ENCODE measurements at regions not wholly inside any gene's neighbourhood (a gene's known extent, or its start where the extent isn't known, plus 50 kb on each side); places are given as distances from the start of the nearest gene placed in this dataset.

GRCh38 chr12:107501681-107502080 is 183.9 kb upstream of the PWP1 start:
- no peak for DNase-seq
- no peak overlapping the region for H3K27ac ChIP-seq
- WGBS, 4 donors = 83 to 99% (median 90%) methylated on average over 4 of the region's 4 CpGs
- no peak for TF ChIP-seq CTCF (IDR thresholded peaks at IDR 0.05)
- no peak for TF ChIP-seq POLR2A (IDR thresholded peaks at IDR 0.05)
- no peak overlapping the region for H3K4me3 ChIP-seq
- H3K36me3 ChIP-seq (replicated peaks in 1 of 2) = no peaks in the 10 kb centered on the region
- H3K9me3 ChIP-seq (replicated peaks in 1 of 3) = no peaks in the 10 kb centered on the region
- no peaks in the 10 kb centered on the region for H3K27me3 ChIP-seq
- no peaks in the 10 kb centered on the region for H3K4me1 ChIP-seq (replicated peaks in 1 of 2)
- intact Hi-C loops (cut with DNase I) = no loop called here

GRCh38 chr12:107503129-107503855 is 182.3 kb upstream of the PWP1 start:
- Histone ChIP-seq H3K4me3 (no peak overlapping the region), H3K9me3 (replicated peaks in 1 of 3) (no peaks in the 10 kb centered on the region), H3K36me3 (replicated peaks in 1 of 2) (no peaks in the 10 kb centered on the region), H3K27ac (no peak overlapping the region), H3K4me1 (replicated peaks in 1 of 2) (no peaks in the 10 kb centered on the region), H3K27me3 (no peaks in the 10 kb centered on the region)
- 87 to 97% (median 89%) methylated on average over 6 to 9 of the region's 9 CpGs for WGBS, 4 donors
- intact Hi-C loops (cut with DNase I) = no loop called here
- DNase-seq = peak in 2 of 7 donors; percentile 12 to 26
- TF ChIP-seq POLR2A (IDR thresholded peaks at IDR 0.05) (no peak), CTCF (IDR thresholded peaks at IDR 0.05) (no peak)

GRCh38 chr12:107503887-107504885 is 181.4 kb upstream of the PWP1 start:
- Histone ChIP-seq H3K9me3 (replicated peaks in 1 of 3) (no peaks in the 10 kb centered on the region), H3K4me1 (replicated peaks in 1 of 2) (no peaks in the 10 kb centered on the region), H3K36me3 (replicated peaks in 1 of 2) (no peaks in the 10 kb centered on the region), H3K4me3 (no peak overlapping the region), H3K27ac (no peak overlapping the region), H3K27me3 (no peaks in the 10 kb centered on the region)
- TF ChIP-seq CTCF (IDR thresholded peaks at IDR 0.05) = no peak
- no peak for TF ChIP-seq POLR2A (IDR thresholded peaks at IDR 0.05)
- no peak for DNase-seq
- 74 to 83% (median 77%) methylated on average over 7 of the region's 7 CpGs for WGBS, 4 donors
- intact Hi-C loops (cut with DNase I) = no loop called here

GRCh38 chr12:107509421-107509820 is 176.2 kb upstream of the PWP1 start:
- WGBS, 4 donors = 46 to 78% (median 68%) methylated on average over 3 to 4 of the region's 4 CpGs
- DNase-seq = no peak
- no peaks in the 10 kb centered on the region for H3K36me3 ChIP-seq (replicated peaks in 1 of 2)
- no peak overlapping the region for H3K27ac ChIP-seq
- H3K27me3 ChIP-seq = no peaks in the 10 kb centered on the region
- TF ChIP-seq CTCF (IDR thresholded peaks at IDR 0.05) (no peak), POLR2A (IDR thresholded peaks at IDR 0.05) (no peak)
- H3K4me1 ChIP-seq (replicated peaks in 1 of 2) = no peaks in the 10 kb centered on the region
- intact Hi-C loops (cut with DNase I) = no loop called here
- H3K4me3 ChIP-seq = no peak overlapping the region
- no peaks in the 10 kb centered on the region for H3K9me3 ChIP-seq (replicated peaks in 1 of 3)
